SIG-M5 treated with dmso at 0.1 percent for 504 hours (cell line): ENCODE measurements at regions not wholly inside any gene's neighbourhood (a gene's known extent, or its start where the extent isn't known, plus 50 kb on each side); places are given as distances from the start of the nearest gene placed in this dataset.
A peak's percentile ranks its signal among the peaks of the same experiment; 100 is the strongest.

Source experiments
- DNase-seq: peaks from one replicate; lab custom pipeline; 2025; ENCODE audit not compliant: unreplicated experiment; lab: John Stamatoyannopoulos, UW

DNA sequence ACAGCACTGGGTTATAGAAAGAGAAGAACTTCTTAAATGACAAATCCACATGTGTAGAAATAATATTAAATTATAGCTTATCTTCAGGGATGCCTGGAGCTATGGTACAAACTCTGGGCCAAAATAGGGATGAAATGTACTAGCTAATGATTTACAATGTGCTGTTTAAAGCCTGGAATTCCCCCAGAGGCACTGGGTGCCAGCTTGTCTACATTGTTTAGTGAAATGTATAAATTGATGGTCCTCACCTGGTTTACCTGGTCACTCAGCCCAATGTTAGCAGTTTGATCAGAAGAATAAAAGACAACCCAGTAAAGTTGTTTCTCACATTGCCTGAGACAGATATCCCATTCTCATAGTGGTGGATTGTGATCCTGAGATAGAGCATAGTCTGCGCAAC, 597.2 kb downstream of the DIAPH3 start:
- no peak for DNase-seq

- no peak for DNase-seq
Observed at GRCh38 chr13:59568306-59568705, 595.4 kb downstream of the DIAPH3 start.

DNA sequence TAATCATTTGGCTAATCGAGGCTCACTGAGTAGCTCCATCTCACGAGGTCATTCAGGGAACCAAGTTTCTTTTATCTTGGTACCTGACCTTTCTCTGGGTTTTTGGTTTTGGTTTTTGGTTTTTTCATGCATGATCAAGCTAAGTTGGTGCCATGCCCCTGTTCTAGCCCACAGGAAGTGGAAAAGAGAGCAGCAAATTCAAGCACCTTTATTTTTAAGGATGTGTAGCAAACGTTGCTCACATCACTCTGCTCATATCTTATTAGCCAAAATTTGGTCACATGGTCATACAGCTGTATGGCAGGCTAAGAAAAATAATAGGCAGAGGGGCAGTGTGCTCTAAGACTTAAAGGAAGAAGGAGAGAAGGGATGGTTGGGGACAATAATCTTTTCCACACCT, 593.5 kb downstream of the DIAPH3 start:
- DNase-seq = no peak

DNA sequence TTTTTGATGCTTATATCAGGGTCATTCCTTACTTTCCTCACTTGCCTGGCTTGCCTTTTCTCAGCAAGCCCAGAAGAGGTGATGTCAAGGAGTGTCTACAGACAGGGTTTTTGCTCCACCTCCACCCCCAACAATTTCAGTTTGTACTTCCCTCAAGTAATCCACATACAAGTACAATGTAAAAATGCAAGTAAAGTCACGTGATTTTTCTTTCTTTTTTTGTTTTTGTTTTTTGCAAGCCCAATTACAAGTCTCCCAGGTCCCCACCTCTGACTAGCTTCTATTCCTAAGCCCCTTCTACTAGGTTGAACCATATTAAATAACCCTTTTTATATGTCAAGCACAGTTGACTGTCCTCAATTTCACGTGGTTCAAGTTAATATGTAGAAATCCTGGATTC, 579.6 kb downstream of the DIAPH3 start:
- DNase-seq = no peak

GRCh38 chr13:59584761-59585670, 578.7 kb downstream of the DIAPH3 start:
- DNase-seq = no peak

GRCh38 chr13:59587030-59587429, 576.7 kb downstream of the DIAPH3 start:
- no peak for DNase-seq

DNA sequence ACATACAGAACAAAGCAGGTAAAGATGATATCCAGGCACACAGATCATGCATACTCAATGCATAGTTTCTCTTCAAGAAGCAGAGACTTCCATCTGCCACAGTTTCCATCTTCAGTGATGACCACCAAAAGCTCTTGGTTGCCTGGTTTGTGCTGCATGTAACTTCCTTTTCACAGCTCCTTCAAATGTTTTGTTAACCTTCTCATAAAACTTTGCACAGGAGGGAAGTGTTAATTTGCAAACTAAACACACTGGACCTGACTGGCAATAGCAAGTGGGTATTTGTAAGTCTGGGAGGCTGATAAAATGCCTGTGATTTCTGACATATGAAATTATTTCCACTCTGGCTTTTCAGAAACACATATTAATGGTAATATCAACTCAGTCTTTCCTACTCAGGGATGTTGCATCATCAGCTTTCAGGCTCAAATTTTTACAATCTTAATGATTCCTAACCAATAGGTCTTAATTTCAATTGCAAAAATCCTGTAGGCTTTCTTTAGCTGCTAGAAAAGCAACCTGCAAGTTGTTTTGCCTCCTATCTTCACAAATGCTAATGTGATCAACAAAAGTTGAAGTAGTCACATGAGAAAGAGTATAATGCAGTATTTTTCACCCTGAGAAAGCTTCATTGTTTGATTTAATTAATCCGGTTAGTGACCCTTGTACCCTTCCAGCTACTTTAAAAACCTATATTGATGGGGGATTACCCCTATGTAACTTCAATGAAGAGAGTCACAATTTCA, 575.6 kb downstream of the DIAPH3 start:
- no peak for DNase-seq

- no peak for DNase-seq
Observed at GRCh38 chr13:59588717-59589067, 575.0 kb downstream of the DIAPH3 start.

- DNase-seq = peak; percentile 45
Observed at GRCh38 chr13:59601993-59602392, 561.7 kb downstream of the DIAPH3 start.

- DNase-seq = no peak
Observed at GRCh38 chr13:59603646-59604045, 560.1 kb downstream of the DIAPH3 start.

DNA sequence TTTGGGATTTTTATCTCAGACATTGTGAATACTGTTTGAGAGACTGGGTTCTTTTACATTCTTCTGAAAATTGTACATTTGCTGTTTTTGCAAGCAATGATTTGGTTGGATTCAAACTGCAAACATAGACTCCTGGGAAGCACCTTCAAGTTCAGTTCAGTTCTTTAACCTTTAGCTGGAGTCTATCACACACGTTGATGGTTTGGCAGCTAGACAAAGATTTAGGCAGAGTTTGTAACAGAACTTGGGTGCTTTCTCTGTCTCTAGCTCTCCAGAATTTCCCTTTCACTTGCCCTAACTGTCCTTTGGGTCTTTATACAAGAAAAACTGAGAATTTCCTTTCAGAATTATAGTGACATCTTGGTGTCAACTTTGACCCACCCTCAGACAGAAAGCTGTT, 556.6 kb downstream of the DIAPH3 start:
- DNase-seq = no peak

DNA sequence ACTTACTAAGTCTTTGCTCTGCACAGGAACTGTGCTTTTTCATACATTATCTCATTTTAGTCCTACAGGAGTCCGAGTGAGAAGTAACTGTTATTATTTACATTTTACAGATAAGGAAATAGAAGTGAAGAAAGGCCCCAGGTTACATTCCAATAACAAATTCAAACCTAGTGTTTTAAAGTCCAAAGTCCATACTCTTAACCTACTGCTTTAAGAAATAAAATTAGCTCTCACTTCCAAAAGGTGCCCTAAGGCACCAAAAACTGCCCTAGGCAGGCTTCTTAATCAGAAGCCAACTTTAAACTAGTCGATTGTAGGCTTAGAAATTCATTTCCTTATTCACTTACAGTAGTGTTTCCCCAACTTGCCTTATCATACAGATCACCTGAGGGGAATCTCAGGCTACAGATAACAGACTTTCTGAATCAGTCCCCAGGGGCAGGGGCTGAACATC, 555.9 kb downstream of the DIAPH3 start:
- no peak for DNase-seq

DNA sequence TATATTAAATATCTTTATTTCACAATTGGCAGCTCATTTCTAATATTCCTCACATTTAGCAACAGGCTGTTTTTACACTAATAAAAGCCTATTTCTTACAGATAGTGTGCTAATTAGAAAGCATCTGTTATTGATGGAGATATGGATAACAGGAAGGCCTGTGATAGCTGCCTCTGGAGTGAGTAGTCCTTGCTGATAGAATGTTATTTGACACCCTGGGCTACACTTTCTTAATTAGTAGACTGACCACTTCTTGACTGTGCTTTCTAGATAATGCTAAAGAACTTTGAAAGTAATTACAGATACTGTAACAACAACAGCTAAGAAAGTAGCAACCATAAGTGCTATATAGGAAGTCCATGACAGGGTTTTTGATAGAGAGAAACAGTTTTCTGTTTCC, 554.3 kb downstream of the DIAPH3 start:
- no peak for DNase-seq
